Liver (tissue), 3 donors: ENCODE measurements at regions not wholly inside any gene's neighbourhood (a gene's known extent, or its start where the extent isn't known, plus 50 kb on each side); places are given as distances from the start of the nearest gene placed in this dataset.

ENCODE experiments used
- CTCF ChIP-seq: fragments of 150-350 bp; IDR thresholded peaks from 2 replicates; pipeline ENCODE4 v1.5.1; 2017; ENCODE audit warnings: improper control_type of control experiment, low read depth, low read length; ENCODE audit not compliant: missing input control
- REST ChIP-seq: IDR thresholded peaks from 2 replicates; pipeline ENCODE4 v1.6.1; 2016; ENCODE audit warnings: antibody characterized with exemption, mild to moderate bottlenecking
- TAF1 ChIP-seq: conservative IDR thresholded peaks from 2 replicates; pipeline ENCODE4 v1.6.1; 2016; ENCODE audit warnings: antibody characterized with exemption, mild to moderate bottlenecking
- TF ChIP-seq, protein P1 (sequence below): IDR thresholded peaks from 2 replicates; pipeline ENCODE4 v1.6.1; 2016; ENCODE audit warnings: antibody characterized with exemption
- donor health status: healthy.
- donor health status: healthy.

GRCh38 chr7:17447728-17448478 lies 149.5 kb downstream of the AHR start:
- TF ChIP-seq CTCF (no peak), REST (no peak), TAF1 (no peak)
- TF ChIP-seq, protein P1, sequence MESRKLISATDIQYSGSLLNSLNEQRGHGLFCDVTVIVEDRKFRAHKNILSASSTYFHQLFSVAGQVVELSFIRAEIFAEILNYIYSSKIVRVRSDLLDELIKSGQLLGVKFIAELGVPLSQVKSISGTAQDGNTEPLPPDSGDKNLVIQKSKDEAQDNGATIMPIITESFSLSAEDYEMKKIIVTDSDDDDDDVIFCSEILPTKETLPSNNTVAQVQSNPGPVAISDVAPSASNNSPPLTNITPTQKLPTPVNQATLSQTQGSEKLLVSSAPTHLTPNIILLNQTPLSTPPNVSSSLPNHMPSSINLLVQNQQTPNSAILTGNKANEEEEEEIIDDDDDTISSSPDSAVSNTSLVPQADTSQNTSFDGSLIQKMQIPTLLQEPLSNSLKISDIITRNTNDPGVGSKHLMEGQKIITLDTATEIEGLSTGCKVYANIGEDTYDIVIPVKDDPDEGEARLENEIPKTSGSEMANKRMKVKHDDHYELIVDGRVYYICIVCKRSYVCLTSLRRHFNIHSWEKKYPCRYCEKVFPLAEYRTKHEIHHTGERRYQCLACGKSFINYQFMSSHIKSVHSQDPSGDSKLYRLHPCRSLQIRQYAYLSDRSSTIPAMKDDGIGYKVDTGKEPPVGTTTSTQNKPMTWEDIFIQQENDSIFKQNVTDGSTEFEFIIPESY, result no peak
